HepG2 (cell line): ENCODE measurements at regions not wholly inside any gene's neighbourhood (a gene's known extent, or its start where the extent isn't known, plus 50 kb on each side); places are given as distances from the start of the nearest gene placed in this dataset.

Experiments
- ATAC-seq: fragments of 200-7000 bp; cut with Tn5 transposase; 3 replicates; pipeline ENCODE4 v1.9.1; 2020; ENCODE audit warnings: mild to moderate bottlenecking, moderate library complexity
- BruUV-seq: library from RNA; stranded (reverse); fragments of 400-500 nt; replicated peaks from 2 replicates; lab custom pipeline; 2021; lab: Mats Ljungman, UMichigan
- CTCF ChIA-PET: fragments of 300-600 bp; formaldehyde crosslinking; extraction: SDS; loops from one replicate; lab custom pipeline; 2021; ENCODE audit warnings: low total read pairs, inconsistent platforms, low intra/inter-chr PET ratio; lab: Yijun Ruan, JAX
- POLR2A ChIA-PET: fragments of 350-600 bp; sonication (Branson Sonifier 250); formaldehyde crosslinking; loops from one replicate; lab custom pipeline; 2020; ENCODE audit warnings: antibody characterized with exemption, inconsistent platforms; lab: Yijun Ruan, JAX
- DNase-seq: peaks from one replicate; pipeline ENCODE4 v3.0.0-alpha.2; 2015; ENCODE audit warnings: low spot score
- FAIRE-seq: peaks from 3 replicates; lab custom pipeline; 2011; peaks lifted over from hg19 to GRCh38; lab: Jason Lieb, UNC
- H2AFZ ChIP-seq: one replicate; pipeline ENCODE4 v1.6.1; 2011; ENCODE audit warnings: low read length, inconsistent platforms
- H3K27ac ChIP-seq: fragments of 300-600 bp; 3 replicates; pipeline ENCODE4 v1.8.0; 2011; ENCODE audit warnings: mixed run types, mild to moderate bottlenecking, mixed read lengths, low read length, inconsistent platforms; ENCODE audit not compliant: insufficient read depth; ENCODE audit errors: extremely low read length
- H3K27me3 ChIP-seq, 2 experiments: fragments of 200-600 bp in 1 of 2; 2 replicates in 1 of 2; 3 replicates in 1 of 2; pipeline versions ENCODE4 v1.6.0 to v1.8.0; 2011; ENCODE audit warnings: low read length in 2 of 2, mild to moderate bottlenecking in 2 of 2, moderate library complexity in 2 of 2, inconsistent platforms in 1 of 2; ENCODE audit not compliant: insufficient read depth in 2 of 2, control insufficient read depth in 1 of 2
- H3K36me3 ChIP-seq, 2 experiments: fragments of 200-600 bp in 1 of 2; replicated peaks in 1 of 2; 2 replicates in 1 of 2; 3 replicates in 1 of 2; pipeline versions ENCODE4 v1.5.1 to v1.8.0; 2011; ENCODE audit warnings: low read length in 2 of 2, inconsistent platforms in 1 of 2; ENCODE audit not compliant: insufficient read depth in 2 of 2, control insufficient read depth in 1 of 2
- H3K4me1 ChIP-seq: 2 replicates; pipeline ENCODE4 v1.5.1; 2012; ENCODE audit warnings: low read length, inconsistent platforms; ENCODE audit not compliant: insufficient read depth
- H3K4me2 ChIP-seq: 2 replicates; pipeline ENCODE4 v1.6.0; 2011; ENCODE audit warnings: low read depth, low read length, inconsistent platforms
- H3K4me3 ChIP-seq, 3 experiments: fragments of 200-600 bp in 1 of 3; sonication (generic), shearing (Covaris generic) in 1 of 3; replicated peaks in 1 of 3; 2 replicates each; pipeline ENCODE4 v1.5.1; 2011 to 2016; ENCODE audit warnings: low read length in 3 of 3, inconsistent platforms in 2 of 3, low read depth in 2 of 3, mild to moderate bottlenecking in 2 of 3, control low read depth in 1 of 3, mixed read lengths in 1 of 3; ENCODE audit not compliant: insufficient read depth in 1 of 3
- H3K79me2 ChIP-seq: one replicate; pipeline ENCODE4 v1.6.1; 2011; ENCODE audit warnings: low read length, inconsistent platforms; ENCODE audit not compliant: insufficient read depth
- H3K9ac ChIP-seq: 2 replicates; pipeline ENCODE4 v1.6.0; 2011; ENCODE audit warnings: mild to moderate bottlenecking, low read depth, low read length, inconsistent platforms; ENCODE audit not compliant: insufficient read depth
- H3K9me3 ChIP-seq: 2 replicates; pipeline ENCODE4 v1.5.1; 2012; ENCODE audit warnings: mild to moderate bottlenecking, low read length
- H4K20me1 ChIP-seq: 2 replicates; pipeline ENCODE4 v1.6.0; 2011; ENCODE audit warnings: inconsistent platforms, mild to moderate bottlenecking, low read length, moderate library complexity; ENCODE audit not compliant: insufficient read depth
- AHR ChIP-seq: IDR thresholded peaks from 2 replicates; pipeline ENCODE4 v1.6.1; 2018; ENCODE audit warnings: missing genetic modification reagents, missing compliant biosample characterization
- ELF1 ChIP-seq: sonication (generic); formaldehyde crosslinking; IDR thresholded peaks from 2 replicates; pipeline ENCODE4 v1.4.0; 2020; ENCODE audit warnings: missing genetic modification reagents
- GFI1 ChIP-seq: sonication (generic); formaldehyde crosslinking; IDR thresholded peaks from 2 replicates; pipeline ENCODE4 v1.5.0; 2020; ENCODE audit warnings: missing genetic modification reagents, mild to moderate bottlenecking, borderline replicate concordance
- KLF13 ChIP-seq: sonication (generic); formaldehyde crosslinking; IDR thresholded peaks from 2 replicates; pipeline ENCODE4 v1.4.0; 2020; ENCODE audit warnings: mild to moderate bottlenecking, missing genetic modification reagents
- NR0B2 ChIP-seq: sonication (generic); formaldehyde crosslinking; IDR thresholded peaks from 2 replicates; pipeline ENCODE4 v1.4.0; 2020; ENCODE audit warnings: mild to moderate bottlenecking, missing genetic modification reagents
- NR1H2 ChIP-seq: sonication (generic); formaldehyde crosslinking; IDR thresholded peaks from 2 replicates; pipeline ENCODE4 v1.8.1; 2022; ENCODE audit warnings: low read depth, missing genetic modification reagents, borderline replicate concordance
- POLR2AphosphoS2 ChIP-seq: IDR thresholded peaks from 2 replicates; pipeline ENCODE4 v1.6.1; 2011; ENCODE audit warnings: low read depth, low read length, improper control_type of control experiment
- SNAPC4 ChIP-seq: sonication (generic); formaldehyde crosslinking; IDR thresholded peaks from 2 replicates; pipeline ENCODE4 v1.4.0; 2020; ENCODE audit warnings: mild to moderate bottlenecking, missing genetic modification reagents
- ZNF101 ChIP-seq: sonication (generic); formaldehyde crosslinking; IDR thresholded peaks from 2 replicates; pipeline ENCODE4 v1.4.0; 2020; ENCODE audit warnings: mild to moderate bottlenecking, low read depth, missing genetic modification reagents, borderline replicate concordance
- ZNF496 ChIP-seq: sonication (generic); formaldehyde crosslinking; IDR thresholded peaks from 2 replicates; pipeline ENCODE4 v1.8.1; 2023; ENCODE audit warnings: mild to moderate bottlenecking, moderate library complexity, missing genetic modification reagents; ENCODE audit not compliant: insufficient replicate concordance
- ZNF615 ChIP-seq: sonication (generic); formaldehyde crosslinking; IDR thresholded peaks from 2 replicates; pipeline ENCODE4 v1.5.0; 2020; ENCODE audit warnings: mild to moderate bottlenecking, missing genetic modification reagents, borderline replicate concordance
- WGBS: methylation state at CpG from one replicate; pipeline ENCODE4 v1.1.6; 2017; ENCODE audit warnings: low lambda C conversion rate; 5-methylcytosine and 5-hydroxymethylcytosine counted together
- in situ Hi-C: cut with HindIII; loops from 2 replicates; pipeline ENCODE4 v1.10.0; 2017; ENCODE audit warnings: low pct_unique_long_range_greater_than_20kb; ENCODE audit not compliant: extremely low pct_ligation_motif_present
- intact Hi-C: fragments of 100-400 bp; cut with micrococcal nuclease; formaldehyde crosslinking; loops from one replicate; pipeline ENCODE4 v1.10.0; 2022; ENCODE audit not compliant: unreplicated experiment
- TF ChIP-seq, protein P1 (sequence below): sonication (generic); formaldehyde crosslinking; IDR thresholded peaks from 2 replicates; pipeline ENCODE4 v1.5.0; 2020; ENCODE audit warnings: missing genetic modification reagents

DNA sequence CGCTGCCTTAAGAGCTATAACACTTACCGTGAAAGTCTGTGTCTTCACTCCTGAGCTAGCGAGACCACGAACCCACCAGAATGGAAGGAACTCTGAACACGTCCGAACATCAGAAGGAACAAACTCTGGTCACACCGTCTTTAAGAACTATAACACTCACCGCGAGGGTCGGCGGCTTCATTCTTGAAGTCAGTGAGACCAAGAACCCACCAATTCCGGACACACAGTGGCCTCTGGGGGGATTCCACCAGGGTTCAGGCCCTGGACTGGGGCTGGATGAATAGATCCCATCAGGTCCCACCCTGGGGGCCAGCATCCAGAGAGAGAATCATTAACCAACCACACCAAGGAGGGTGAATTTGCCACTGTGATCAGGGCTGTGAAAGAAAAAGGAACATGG is 55.8 kb upstream of the ATP12A start:
- Histone ChIP-seq H3K4me2 (no peak overlapping the region), H2AFZ (no peak overlapping the region), H3K4me1 (0 out of 2 replicates have a peak, but pooled peaks cover 12% of the 10 kb centered on the region), H3K27me3 (peaks cover 0 to 1% of the 10 kb centered on the region in 2 experiments; a peak in 1 of 5 replicates), H3K36me3 (no peaks in the 10 kb centered on the region), H3K9me3 (no peaks in the 10 kb centered on the region), H4K20me1 (no peaks in the 10 kb centered on the region), H3K4me3 (no peak overlapping the region), H3K27ac (no peak overlapping the region), H3K79me2 (no peaks in the 10 kb centered on the region), H3K9ac (no peak overlapping the region)
- FAIRE-seq: no peak
- ChIA-PET POLR2A (no interaction called here), CTCF (interaction anchor here (1.6 kb wide), 1 partner anchor 19 kb away, joined by 3 read pairs; no protein-coding TSS in a partner anchor)
- ATAC-seq: no peak
- no peak for DNase-seq
- intact Hi-C loops: no loop called here
- 71% methylated on average over 11 of the region's 12 CpGs for WGBS
- in situ Hi-C loops: no loop called here
- BruUV-seq: no TSS peak
- TF ChIP-seq SNAPC4: no peak
- no peak for TF ChIP-seq ZNF615 (CRISPR knock-in tag)
- TF ChIP-seq AHR: no peak
- no peak for TF ChIP-seq ZNF496 (CRISPR knock-in tag)
- TF ChIP-seq ELF1 (CRISPR knock-in tag): no peak
- TF ChIP-seq NR0B2 (CRISPR knock-in tag): no peak
- TF ChIP-seq POLR2AphosphoS2: no peak
- no peak for TF ChIP-seq ZNF101
- TF ChIP-seq, protein P1, sequence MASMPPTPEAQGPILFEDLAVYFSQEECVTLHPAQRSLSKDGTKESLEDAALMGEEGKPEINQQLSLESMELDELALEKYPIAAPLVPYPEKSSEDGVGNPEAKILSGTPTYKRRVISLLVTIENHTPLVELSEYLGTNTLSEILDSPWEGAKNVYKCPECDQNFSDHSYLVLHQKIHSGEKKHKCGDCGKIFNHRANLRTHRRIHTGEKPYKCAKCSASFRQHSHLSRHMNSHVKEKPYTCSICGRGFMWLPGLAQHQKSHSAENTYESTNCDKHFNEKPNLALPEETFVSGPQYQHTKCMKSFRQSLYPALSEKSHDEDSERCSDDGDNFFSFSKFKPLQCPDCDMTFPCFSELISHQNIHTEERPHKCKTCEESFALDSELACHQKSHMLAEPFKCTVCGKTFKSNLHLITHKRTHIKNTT (CRISPR knock-in tag): no peak
- no peak for TF ChIP-seq KLF13
- no peak for TF ChIP-seq NR1H2 (CRISPR knock-in tag)
- TF ChIP-seq GFI1: no peak
